IMR-90 (cell line): ENCODE measurements at regions not wholly inside any gene's neighbourhood (a gene's known extent, or its start where the extent isn't known, plus 50 kb on each side); places are given as distances from the start of the nearest gene placed in this dataset.

Experiments used
- ATAC-seq: fragments of 200-7000 bp; cut with Tn5 transposase; 2 replicates; pipeline ENCODE4 v1.9.1; 2020; ENCODE audit warnings: low read depth, mild to moderate bottlenecking, moderate library complexity
- BruUV-seq: library from RNA; stranded (reverse); fragments of 400-500 nt; replicated peaks from 2 replicates; lab custom pipeline; 2021; lab: Mats Ljungman, UMichigan
- CTCF ChIA-PET: fragments of 300-600 bp; formaldehyde crosslinking; extraction: SDS; loops from one replicate; lab custom pipeline; 2021; ENCODE audit warnings: antibody characterized with exemption; lab: Yijun Ruan, JAX
- POLR2A ChIA-PET: fragments of 300-600 bp; sonication (Branson Sonifier 250); formaldehyde crosslinking; loops from one replicate; lab custom pipeline; 2022; ENCODE audit warnings: antibody characterized with exemption; ENCODE audit not compliant: unreplicated experiment; lab: Charles Lee
- DNase-seq: peaks from one replicate; pipeline ENCODE4 v3.0.0; 2013
- H2AFZ ChIP-seq: replicated peaks from 2 replicates; pipeline ENCODE3; 2013; ENCODE audit warnings: low read length, mild to moderate bottlenecking; ENCODE audit not compliant: poor library complexity
- H2AK5ac ChIP-seq: 2 replicates; pipeline ENCODE4 v1.6.1; 2013; ENCODE audit warnings: low read depth, low read length, inconsistent platforms
- H2AK9ac ChIP-seq: replicated peaks from 2 replicates; pipeline ENCODE3; 2013; ENCODE audit warnings: mild to moderate bottlenecking, low read depth, low read length, moderate library complexity; ENCODE audit not compliant: poor library complexity
- H2BK120ac ChIP-seq: 2 replicates; pipeline ENCODE4 v1.6.1; 2013; ENCODE audit warnings: low read depth, low read length, inconsistent platforms
- H2BK15ac ChIP-seq: 3 replicates; pipeline ENCODE4 v1.6.1; 2013; ENCODE audit warnings: low read depth, low read length, inconsistent platforms
- H2BK20ac ChIP-seq: 2 replicates; pipeline ENCODE4 v1.6.1; 2013; ENCODE audit warnings: low read depth, mild to moderate bottlenecking, inconsistent platforms, low read length, moderate library complexity
- H2BK5ac ChIP-seq: 2 replicates; pipeline ENCODE4 v1.6.1; 2013; ENCODE audit warnings: mild to moderate bottlenecking, low read depth, low read length, inconsistent platforms; ENCODE audit not compliant: poor library complexity, severe bottlenecking
- H3K14ac ChIP-seq: replicated peaks from 2 replicates; pipeline ENCODE4 v1.6.1; 2013; ENCODE audit warnings: low read depth, low read length, inconsistent platforms
- H3K18ac ChIP-seq: 2 replicates; pipeline ENCODE4 v1.6.1; 2013; ENCODE audit warnings: low read depth, low read length, control low read depth
- H3K23ac ChIP-seq: 2 replicates; pipeline ENCODE4 v1.6.1; 2013; ENCODE audit warnings: low read depth, low read length, inconsistent platforms
- H3K27ac ChIP-seq: 2 replicates; pipeline ENCODE4 v1.5.1; 2013; ENCODE audit warnings: mild to moderate bottlenecking, control low read depth, low read length; ENCODE audit not compliant: insufficient read depth
- H3K27me3 ChIP-seq: 2 replicates; pipeline ENCODE4 v1.6.1; 2013; ENCODE audit warnings: low read length; ENCODE audit not compliant: control insufficient read depth, insufficient read depth
- H3K36me3 ChIP-seq: 2 replicates; pipeline ENCODE4 v1.6.1; 2013; ENCODE audit warnings: low read length, mixed read lengths; ENCODE audit not compliant: control insufficient read depth, insufficient read depth
- H3K4ac ChIP-seq: 2 replicates; pipeline ENCODE4 v1.6.1; 2013; ENCODE audit warnings: low read depth, low read length, inconsistent platforms
- H3K4me1 ChIP-seq: 2 replicates; pipeline ENCODE4 v1.6.1; 2013; ENCODE audit warnings: low read length, mixed read lengths; ENCODE audit not compliant: control insufficient read depth, insufficient read depth
- H3K4me2 ChIP-seq: 2 replicates; pipeline ENCODE4 v1.6.1; 2013; ENCODE audit warnings: low read depth, mild to moderate bottlenecking, control low read depth, low read length, moderate library complexity
- H3K4me3 ChIP-seq: 2 replicates; pipeline ENCODE4 v1.5.1; 2013; ENCODE audit warnings: low read depth, mild to moderate bottlenecking, control low read depth, low read length, moderate library complexity; ENCODE audit not compliant: insufficient read depth
- H3K56ac ChIP-seq: 2 replicates; pipeline ENCODE4 v1.6.1; 2013; ENCODE audit warnings: low read length, inconsistent platforms; ENCODE audit not compliant: insufficient read depth; ENCODE audit errors: extremely low read depth
- H3K79me1 ChIP-seq, 2 experiments: 2 replicates each; pipeline ENCODE4 v1.6.1; 2013; ENCODE audit warnings: low read length in 2 of 2, inconsistent platforms in 1 of 2, low read depth in 1 of 2
- H3K9ac ChIP-seq: 2 replicates; pipeline ENCODE4 v1.6.1; 2013; ENCODE audit warnings: low read depth, low read length, control low read depth
- H3K9me1 ChIP-seq: 2 replicates; pipeline ENCODE4 v1.6.1; 2013; ENCODE audit warnings: low read length, inconsistent platforms; ENCODE audit not compliant: insufficient read depth
- H3K9me3 ChIP-seq: 2 replicates; pipeline ENCODE4 v1.6.1; 2013; ENCODE audit warnings: low read length; ENCODE audit not compliant: control insufficient read depth, insufficient read depth
- H4K20me1 ChIP-seq: 2 replicates; pipeline ENCODE4 v1.6.1; 2013; ENCODE audit warnings: low read length, inconsistent platforms; ENCODE audit not compliant: insufficient read depth
- H4K5ac ChIP-seq: 2 replicates; pipeline ENCODE4 v1.6.1; 2013; ENCODE audit warnings: mild to moderate bottlenecking, low read depth, low read length, control low read depth
- H4K8ac ChIP-seq, 2 experiments: 2 replicates each; pipeline ENCODE4 v1.6.1; 2013; ENCODE audit warnings: low read depth in 2 of 2, low read length in 2 of 2, control low read depth in 1 of 2, inconsistent platforms in 1 of 2
- H4K91ac ChIP-seq: 2 replicates; pipeline ENCODE4 v1.6.1; 2013; ENCODE audit warnings: low read depth, low read length, inconsistent platforms; ENCODE audit not compliant: insufficient read depth
- CEBPB ChIP-seq: IDR thresholded peaks from 2 replicates; pipeline ENCODE4 v1.6.1; 2012; ENCODE audit warnings: low read depth, low read length, improper control_type of control experiment
- CTCF ChIP-seq: conservative IDR thresholded peaks from 2 replicates; pipeline ENCODE4 v1.5.1; 2012; ENCODE audit warnings: mild to moderate bottlenecking, low read depth, low read length, improper control_type of control experiment
- FOS ChIP-seq: fragments of 150-350 bp; IDR thresholded peaks from 2 replicates; pipeline ENCODE4 v1.6.1; 2016; ENCODE audit warnings: low read depth, low read length
- MXI1 ChIP-seq: IDR thresholded peaks from 2 replicates; pipeline ENCODE4 v1.6.1; 2012; ENCODE audit warnings: low read depth, mild to moderate bottlenecking, low read length, moderate library complexity, borderline replicate concordance
- POLR2A ChIP-seq: IDR thresholded peaks from 2 replicates; pipeline ENCODE4 v1.6.1; 2012; ENCODE audit warnings: mild to moderate bottlenecking, low read depth, low read length
- RAD21 ChIP-seq: IDR thresholded peaks from 2 replicates; pipeline ENCODE4 v1.6.1; 2012; ENCODE audit warnings: low read length, improper control_type of control experiment
- SMC3 ChIP-seq: fragments of 150-350 bp; IDR thresholded peaks from 2 replicates; pipeline ENCODE4 v1.6.1; 2016; ENCODE audit warnings: low read depth, mild to moderate bottlenecking, antibody characterized with exemption, low read length, moderate library complexity
- USF2 ChIP-seq: fragments of 150-350 bp; IDR thresholded peaks from 2 replicates; pipeline ENCODE4 v1.6.1; 2017; ENCODE audit warnings: mild to moderate bottlenecking, antibody characterized with exemption, low read length, low read depth
- WGBS, 2 experiments: methylation state at CpG; one replicate each; pipeline versions ENCODE4 v1.1.5 to v1.1.7; 2013; ENCODE audit warnings: missing lambda C conversion rate in 2 of 2; ENCODE audit not compliant: insufficient read length in 1 of 2; ENCODE audit errors: extremely low coverage in 2 of 2; 5-methylcytosine and 5-hydroxymethylcytosine counted together
- dilution Hi-C: fragments of 300-500 bp; cut with HindIII; formaldehyde crosslinking; loops from one replicate; pipeline ENCODE4 v1.14.3; 2018; ENCODE audit warnings: low sequenced_read_pairs; ENCODE audit not compliant: unreplicated experiment
- in situ Hi-C: fragments of 300-500 bp; cut with MboI; formaldehyde crosslinking; loops from 3 replicates; pipeline ENCODE4 v1.14.3; 2019; ENCODE audit warnings: low sequenced_read_pairs, inconsistent platforms, mixed read lengths
- intact Hi-C: fragments of 100-400 bp; cut with micrococcal nuclease; formaldehyde crosslinking; loops from 2 replicates; pipeline ENCODE4 v1.10.0; 2022

GRCh38 chr16:35573407-35573806 is 2114.0 kb downstream of the TP53TG3F start:
- dilution Hi-C loops, result no loop called here
- no peak overlapping the region for H2BK120ac ChIP-seq
- H3K23ac ChIP-seq, result no peak overlapping the region
- no peak overlapping the region for H3K4me2 ChIP-seq
- H2AK9ac ChIP-seq, result no peak overlapping the region
- no peak overlapping the region for H4K91ac ChIP-seq
- intact Hi-C loops, result no loop called here
- BruUV-seq, result no TSS peak
- no peak overlapping the region for H3K27ac ChIP-seq
- H3K9me3 ChIP-seq, result peaks cover 37% of the 10 kb centered on the region
- H2AFZ ChIP-seq, result no peak overlapping the region
- H2AK5ac ChIP-seq, result no peak overlapping the region
- ChIA-PET CTCF (no interaction called here), POLR2A (no interaction called here)
- no peaks in the 10 kb centered on the region for H3K27me3 ChIP-seq
- no peaks in the 10 kb centered on the region for H3K36me3 ChIP-seq
- H3K4ac ChIP-seq, result no peak overlapping the region
- H3K79me1 ChIP-seq, result no peaks in the 10 kb centered on the region
- DNase-seq, result no peak
- no peaks in the 10 kb centered on the region for H3K9me1 ChIP-seq
- no peaks in the 10 kb centered on the region for H4K20me1 ChIP-seq
- H3K4me1 ChIP-seq, result no peaks in the 10 kb centered on the region
- H2BK20ac ChIP-seq, result no peak overlapping the region
- no peak for TF ChIP-seq FOS
- no peak for TF ChIP-seq POLR2A
- TF ChIP-seq USF2, result no peak
- TF ChIP-seq CEBPB, result no peak
- TF ChIP-seq CTCF, result no peak
- no peak for TF ChIP-seq SMC3
- TF ChIP-seq MXI1, result no peak
- no peak for TF ChIP-seq RAD21
- no peak overlapping the region for H3K56ac ChIP-seq
- H3K4me3 ChIP-seq, result no peak overlapping the region
- ATAC-seq, result no peak
- WGBS, 2 experiments, result 20% methylated on average over 1 of the region's 12 CpGs; no CpG with 5 or more reads in 1 of the 2 experiments
- in situ Hi-C loops, result no loop called here
- H3K14ac ChIP-seq, result no peak overlapping the region
- H3K18ac ChIP-seq, result no peak overlapping the region
- H4K5ac ChIP-seq, result no peak overlapping the region
- H2BK5ac ChIP-seq, result no peak overlapping the region
- H3K9ac ChIP-seq, result no peak overlapping the region
- no peak overlapping the region for H4K8ac ChIP-seq
- H2BK15ac ChIP-seq, result no peak overlapping the region
